Activated CD8-positive, alpha-beta memory T cell treated with anti-CD3 and anti-CD28 coated beads, Interleukin-2, amount 50 U/mL, for 24 hours (primary cell): ENCODE measurements at regions not wholly inside any gene's neighbourhood (a gene's known extent, or its start where the extent isn't known, plus 50 kb on each side); places are given as distances from the start of the nearest gene placed in this dataset.

Source experiments
- DNase-seq: peaks from one replicate; pipeline ENCODE4 v3.0.0-alpha.2; 2020; ENCODE audit errors: extremely low read depth

GRCh38 chr20:20881808-20882207, 169.4 kb upstream of the RALGAPA2 start:
- no peak for DNase-seq

DNA sequence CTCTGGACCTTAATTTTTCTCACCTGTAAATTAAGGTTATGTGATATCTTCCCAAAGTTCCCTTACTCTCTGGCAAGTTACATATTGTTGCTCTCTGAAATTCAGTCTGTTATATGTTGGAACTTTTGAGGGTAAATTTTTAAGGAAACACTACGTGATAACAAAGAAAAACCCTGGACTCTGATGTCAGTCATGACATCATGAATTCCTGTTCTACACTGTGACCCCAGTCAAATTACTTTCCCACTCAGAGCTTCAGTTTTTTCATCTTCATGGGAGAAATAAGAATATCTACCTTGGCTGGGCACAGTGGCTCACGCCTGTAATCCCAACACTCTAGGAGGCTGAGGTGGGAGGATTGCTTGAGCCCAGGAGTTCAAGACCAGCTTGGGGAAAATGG, 164.6 kb upstream of the RALGAPA2 start:
- no peak for DNase-seq

- no peak for DNase-seq
Observed at GRCh38 chr20:20875716-20876115, 163.3 kb upstream of the RALGAPA2 start.

- DNase-seq, result no peak
Observed at GRCh38 chr20:20872428-20872827, 160.0 kb upstream of the RALGAPA2 start.

DNA sequence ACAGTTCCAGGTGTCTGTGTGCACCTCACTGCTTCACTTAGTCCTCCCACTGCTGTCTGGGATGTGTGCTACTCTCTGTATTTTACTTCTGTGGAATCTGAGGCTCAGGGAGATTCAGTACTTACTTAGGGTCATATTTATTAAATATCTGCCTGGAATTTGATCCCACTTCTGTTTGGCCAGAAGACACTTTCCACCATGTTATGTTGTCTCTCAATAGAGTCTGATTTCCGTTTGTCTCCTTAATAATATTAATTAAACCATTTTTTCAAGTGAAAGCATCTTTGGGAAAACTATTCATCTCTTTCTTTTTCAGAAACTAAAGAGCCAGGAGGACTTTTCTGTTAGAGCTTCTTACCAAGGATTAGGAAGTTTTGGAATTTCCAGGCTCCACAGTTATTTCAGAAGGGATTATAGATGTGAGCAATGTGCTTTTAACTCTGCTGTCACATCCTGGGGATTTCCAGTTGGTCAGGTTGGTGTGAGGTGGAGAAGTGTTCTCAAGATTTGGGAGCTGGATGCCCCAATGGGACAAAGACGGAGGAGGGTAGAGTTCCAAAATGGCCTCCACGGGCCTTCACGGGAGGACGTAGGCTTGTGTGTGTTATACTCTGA, 156.8 kb upstream of the RALGAPA2 start:
- DNase-seq, result no peak

- DNase-seq, result no peak
Observed at GRCh38 chr20:20864351-20865096, 152.1 kb upstream of the RALGAPA2 start.

- DNase-seq, result peak; percentile 78
Observed at GRCh38 chr20:20860078-20860806, 147.8 kb upstream of the RALGAPA2 start.

- no peak for DNase-seq
Observed at GRCh38 chr20:20859510-20859909, 147.1 kb upstream of the RALGAPA2 start.

GRCh38 chr20:20856956-20857355, 144.5 kb upstream of the RALGAPA2 start:
- DNase-seq, result no peak

DNA sequence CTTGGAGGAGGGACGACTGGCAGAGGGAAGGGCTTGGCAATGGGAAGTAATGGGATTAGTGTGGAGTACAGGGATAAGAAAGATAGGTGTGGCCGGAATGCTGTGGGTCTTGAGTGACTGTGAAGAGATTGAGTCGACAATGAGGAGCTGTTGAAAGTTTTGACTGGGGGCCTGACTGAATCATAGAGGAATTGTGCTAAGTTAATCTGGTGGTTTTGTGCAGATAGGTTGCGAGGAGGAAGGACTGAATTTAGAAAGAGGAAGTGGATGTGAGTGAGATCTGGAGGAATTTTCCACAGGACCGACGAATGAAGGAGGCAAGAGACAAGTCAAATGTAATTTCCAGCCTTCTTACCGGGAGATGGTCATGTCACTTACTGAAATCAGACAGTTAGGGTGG, 143.9 kb upstream of the RALGAPA2 start:
- no peak for DNase-seq

- no peak for DNase-seq
Observed at GRCh38 chr20:20851385-20851784, 138.9 kb upstream of the RALGAPA2 start.

- DNase-seq, result no peak
Observed at GRCh38 chr20:20850407-20850806, 138.0 kb upstream of the RALGAPA2 start.

GRCh38 chr20:20849161-20849560, 136.7 kb upstream of the RALGAPA2 start:
- DNase-seq, result no peak

DNA sequence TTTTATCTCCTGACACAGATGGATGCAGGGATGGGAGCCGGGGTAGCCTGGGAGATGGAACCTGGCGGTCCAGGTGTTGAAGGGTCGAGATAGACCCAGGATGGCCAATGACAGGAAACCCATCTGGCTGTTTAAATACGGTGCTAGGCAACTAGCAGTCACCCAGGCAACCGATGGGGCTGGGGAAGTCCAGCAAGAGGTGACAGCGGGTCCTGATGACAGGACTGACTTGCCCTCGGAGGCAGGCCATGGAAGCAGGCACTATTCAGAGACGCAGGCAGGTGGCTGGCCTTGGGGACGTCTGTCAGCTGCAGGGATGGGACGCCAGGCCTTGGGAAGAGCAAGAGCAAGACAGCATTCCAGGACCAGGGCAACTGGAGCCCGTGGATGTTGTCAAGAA, 135.4 kb upstream of the RALGAPA2 start:
- no peak for DNase-seq

DNA sequence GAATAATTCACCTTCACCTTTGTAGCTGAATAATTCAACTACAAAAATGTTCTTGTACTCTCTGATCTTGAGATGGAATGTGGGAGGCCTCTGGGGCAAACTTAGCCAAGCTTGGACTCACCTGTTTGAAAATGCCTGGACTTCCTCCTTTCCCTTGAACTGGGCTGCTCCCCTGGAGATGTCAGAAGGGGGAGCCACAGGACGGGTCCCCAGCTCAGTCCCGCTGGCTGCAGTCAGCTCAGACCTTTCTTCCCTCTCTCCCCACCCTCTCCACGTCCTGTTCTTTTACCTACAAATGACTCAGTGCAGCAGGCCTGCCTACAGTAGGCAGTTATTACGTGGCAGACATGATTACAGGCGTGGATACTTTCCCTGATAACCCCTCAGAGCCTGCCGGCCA, 131.5 kb upstream of the RALGAPA2 start:
- DNase-seq, result no peak

- DNase-seq, result no peak
Observed at GRCh38 chr20:20839771-20840170, 127.3 kb upstream of the RALGAPA2 start.

DNA sequence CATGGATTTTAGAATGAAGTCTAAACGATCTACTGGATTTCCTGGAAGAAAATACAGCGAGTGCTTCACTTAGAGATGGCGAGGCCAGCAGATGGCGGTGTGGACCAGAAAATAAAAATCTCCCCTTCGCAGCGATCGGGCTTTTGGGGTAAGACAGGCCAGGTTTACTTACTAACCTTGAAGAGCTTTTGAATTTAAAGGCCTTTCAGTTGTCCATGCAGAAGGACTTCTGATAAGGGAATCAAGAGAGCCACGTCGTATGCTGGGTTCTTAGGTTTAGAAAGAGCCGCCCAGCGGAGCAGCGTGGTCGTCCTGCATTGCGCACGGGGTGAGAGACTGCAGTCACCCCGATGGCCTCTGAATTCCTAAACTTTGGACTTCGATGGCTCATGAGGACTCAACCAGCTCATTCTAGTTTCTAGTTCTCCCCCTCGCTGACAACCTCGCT, 125.2 kb upstream of the RALGAPA2 start:
- no peak for DNase-seq

- DNase-seq, result no peak
Observed at GRCh38 chr20:20836836-20837235, 124.4 kb upstream of the RALGAPA2 start.

- DNase-seq, result no peak
Observed at GRCh38 chr20:20835897-20836296, 123.5 kb upstream of the RALGAPA2 start.

DNA sequence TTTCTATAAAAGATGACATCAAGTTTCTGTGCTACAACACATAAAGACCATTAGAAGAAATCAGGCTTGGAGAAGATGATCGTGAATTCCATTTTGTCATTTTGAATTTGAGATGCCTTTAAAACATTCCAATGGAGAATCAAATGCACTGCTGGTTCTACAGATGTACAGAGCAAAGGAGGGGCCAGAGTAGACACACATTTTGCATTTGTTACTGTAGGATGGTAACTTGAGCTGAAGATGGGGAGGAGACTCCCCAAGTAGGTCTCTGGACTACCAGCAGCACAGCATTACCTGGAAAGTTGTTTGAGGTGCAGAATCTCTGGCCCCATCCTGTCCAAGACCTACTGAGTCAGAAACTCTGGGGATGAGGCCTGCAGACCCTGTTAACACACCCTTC, 121.6 kb upstream of the RALGAPA2 start:
- no peak for DNase-seq

DNA sequence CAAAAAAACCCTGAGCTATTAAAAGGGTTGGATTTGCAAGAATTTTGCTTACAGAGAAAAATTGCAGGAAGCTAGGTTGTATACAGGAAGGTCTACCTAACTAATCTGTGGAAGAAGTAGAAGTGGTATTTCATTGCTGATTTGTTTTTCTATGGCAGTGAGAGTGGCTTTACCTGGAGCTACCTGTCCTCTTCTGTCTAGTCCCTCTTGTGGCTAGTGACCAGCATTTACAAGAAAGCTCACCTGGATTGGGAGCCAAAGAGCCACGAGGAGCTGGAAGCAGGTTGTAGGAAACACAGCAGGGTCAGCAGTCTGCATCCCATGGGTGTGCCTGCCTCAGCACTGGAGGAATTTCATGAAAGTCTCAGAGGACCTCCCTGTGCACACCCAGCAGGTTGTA, 120.3 kb upstream of the RALGAPA2 start:
- no peak for DNase-seq

DNA sequence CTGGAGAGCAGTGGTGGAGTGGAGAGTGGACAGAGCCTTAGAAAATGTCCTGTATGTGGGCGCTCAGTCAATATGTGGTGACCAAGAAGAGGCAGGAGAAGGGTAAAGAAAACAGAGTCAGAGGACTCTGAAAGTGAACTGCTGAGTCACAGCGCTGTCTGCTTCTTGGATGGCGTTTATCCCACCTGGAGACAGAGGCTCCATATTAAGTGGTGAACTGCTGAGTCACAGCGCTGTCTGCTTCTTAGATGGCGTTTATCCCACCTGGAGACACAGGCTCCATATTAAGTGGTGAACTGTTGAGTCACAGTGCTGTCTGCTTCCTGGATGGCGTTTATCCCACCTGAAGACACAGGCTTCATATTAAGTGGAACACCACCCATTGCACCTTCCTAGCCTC, 119.3 kb upstream of the RALGAPA2 start:
- DNase-seq, result no peak

DNA sequence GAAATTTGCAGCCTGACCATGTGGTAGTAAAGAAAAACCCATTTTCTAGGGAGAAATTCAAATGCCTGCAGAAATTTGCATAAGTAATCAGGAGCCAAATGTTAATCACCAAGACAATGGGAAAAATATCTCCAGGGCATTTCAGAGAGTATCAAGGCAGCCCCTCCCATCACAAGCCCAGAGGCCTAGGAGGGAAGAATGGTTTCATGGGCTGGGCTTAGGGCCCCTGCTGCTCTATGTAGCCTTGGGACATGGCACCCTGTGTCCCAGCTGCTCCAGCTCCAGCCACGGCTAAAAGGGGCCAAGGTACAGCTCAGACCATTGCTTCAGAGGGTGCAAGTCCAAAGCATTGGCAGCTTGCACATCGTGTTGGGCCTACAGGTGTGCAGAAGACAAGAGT, 117.2 kb upstream of the RALGAPA2 start:
- DNase-seq, result no peak
